HG02870 (cell line): ENCODE measurements at regions not wholly inside any gene's neighbourhood (a gene's known extent, or its start where the extent isn't known, plus 50 kb on each side); places are given as distances from the start of the nearest gene placed in this dataset.

Source experiments
- ATAC-seq: cut with Tn5 transposase; IDR thresholded peaks from one replicate; pipeline ENCODE4 v1.9.1; 2021; ENCODE audit warnings: mild to moderate bottlenecking, moderate library complexity; ENCODE audit not compliant: unreplicated experiment

- no peak for ATAC-seq
These were observed 115.5 kb downstream of the PAPOLA start for GRCh38 chr14:96617635-96618034.

DNA sequence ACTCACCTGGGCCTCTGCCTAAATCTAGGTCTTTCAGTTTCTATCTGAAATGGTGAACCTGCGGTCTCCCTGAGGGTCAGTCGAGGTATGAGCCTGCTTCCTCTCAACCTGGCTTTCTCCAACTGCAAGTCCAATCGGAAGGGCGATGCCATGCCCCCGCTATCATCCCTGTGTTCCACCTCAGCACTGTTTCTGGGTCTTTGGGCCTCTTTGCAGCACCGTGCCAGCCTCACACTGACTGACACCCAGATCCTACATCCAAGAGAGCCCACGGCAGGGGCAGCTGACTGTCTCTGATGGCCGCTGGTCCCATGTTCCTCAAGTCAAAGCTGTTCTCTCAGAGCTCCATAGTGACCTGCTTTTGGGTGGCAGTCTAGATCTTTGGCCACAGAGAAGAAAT lies 120.7 kb downstream of the PAPOLA start:
- no peak for ATAC-seq

DNA sequence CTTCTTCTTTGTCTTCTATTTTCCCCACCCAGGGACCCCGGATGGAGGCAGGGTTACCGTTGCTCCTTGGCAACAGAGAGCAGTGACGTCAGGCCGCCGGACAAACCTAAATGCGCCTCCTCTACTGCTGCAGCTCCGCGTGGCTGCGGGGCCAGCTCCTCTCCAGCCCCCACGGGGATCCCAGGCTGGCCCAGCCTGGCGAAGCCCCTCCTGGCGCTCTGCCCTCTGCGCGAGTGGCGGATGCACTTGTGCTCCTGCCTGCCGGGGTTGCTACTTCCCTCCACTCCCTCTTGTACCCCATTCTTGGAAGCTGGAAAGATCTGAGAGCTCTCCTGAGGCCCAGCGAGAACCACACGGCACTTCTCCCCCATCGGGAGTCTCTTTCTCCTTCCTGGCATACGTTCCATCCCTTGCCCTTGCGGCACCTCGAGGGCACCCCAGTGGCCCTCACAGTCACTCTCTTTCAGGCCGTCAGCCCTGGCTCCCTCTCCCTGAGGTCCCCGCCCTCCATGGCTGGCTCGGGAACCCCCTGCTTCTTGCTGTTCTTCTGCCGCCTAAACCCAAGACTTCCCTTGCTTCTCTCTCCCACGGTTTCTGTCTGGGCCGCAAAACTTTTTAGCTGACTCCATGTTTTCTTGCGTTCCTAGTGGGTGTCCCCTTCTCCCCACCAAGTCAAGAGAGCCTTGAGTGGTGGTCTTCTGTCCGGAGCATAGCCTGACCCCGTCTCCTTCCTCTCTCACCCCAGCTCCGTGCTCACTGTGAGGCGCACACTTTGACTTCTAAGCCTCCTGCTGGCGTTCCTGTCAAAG lies 121.7 kb downstream of the PAPOLA start:
- ATAC-seq = no peak

DNA sequence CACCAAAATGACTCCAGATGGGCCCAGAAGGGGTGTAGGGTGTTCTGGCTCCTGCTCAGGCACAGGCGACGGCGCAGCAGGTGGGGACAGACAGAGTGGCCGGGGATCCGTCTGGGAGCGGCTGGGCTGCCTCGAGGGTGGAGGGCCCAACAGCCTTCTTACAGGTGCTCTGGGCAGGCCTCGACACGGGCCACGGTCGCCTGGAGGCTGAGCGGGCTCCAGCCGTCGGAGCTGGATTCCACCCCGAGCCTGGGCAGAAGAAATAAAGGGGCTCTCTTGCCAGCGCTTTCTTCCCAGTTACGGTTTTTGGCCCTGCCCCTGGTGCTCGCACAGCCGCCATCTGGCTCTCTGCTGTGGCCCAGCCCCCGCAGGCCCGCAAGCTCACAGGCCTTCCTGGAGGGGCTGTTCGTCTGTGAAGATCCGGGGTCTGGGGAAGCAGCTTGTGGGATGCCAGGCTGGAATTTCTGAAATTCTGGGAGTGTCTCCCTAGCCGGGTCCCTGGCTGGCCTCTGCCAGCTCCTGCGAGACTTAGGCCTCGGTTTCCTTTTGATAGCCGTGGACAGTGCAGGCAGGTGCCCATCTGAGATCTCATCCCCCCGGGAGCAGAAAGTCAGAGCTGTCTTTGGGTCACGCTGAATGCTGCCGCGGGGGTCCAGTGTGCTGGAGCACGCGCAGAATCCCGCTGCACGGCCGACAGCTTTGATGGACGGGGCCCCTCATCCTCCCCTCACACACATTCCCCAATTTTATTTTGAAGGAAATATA lies 122.7 kb downstream of the PAPOLA start:
- no peak for ATAC-seq

GRCh38 chr14:96625426-96625985 lies 123.3 kb downstream of the PAPOLA start:
- no peak for ATAC-seq

GRCh38 chr14:96626121-96626768 lies 124.1 kb downstream of the PAPOLA start:
- no peak for ATAC-seq

DNA sequence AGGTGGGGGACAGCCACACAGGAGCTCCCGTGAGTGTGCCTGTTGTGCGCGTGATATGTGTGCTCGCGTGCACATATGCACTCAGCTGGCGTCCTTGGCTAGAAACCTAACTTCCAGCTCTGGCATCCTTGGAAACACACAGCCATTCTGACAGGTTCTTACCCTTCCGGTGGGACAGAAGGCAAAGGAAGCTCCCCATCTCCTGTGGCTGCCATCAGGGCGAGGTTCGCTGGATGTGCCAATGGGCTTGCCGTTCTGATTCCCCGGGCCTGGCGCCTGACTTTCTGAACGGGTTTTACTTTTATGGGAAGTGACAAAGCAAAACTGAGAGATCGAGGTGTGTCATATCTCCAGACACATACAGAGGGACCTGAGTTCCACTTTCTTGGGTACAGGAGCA lies 124.7 kb downstream of the PAPOLA start:
- no peak for ATAC-seq

DNA sequence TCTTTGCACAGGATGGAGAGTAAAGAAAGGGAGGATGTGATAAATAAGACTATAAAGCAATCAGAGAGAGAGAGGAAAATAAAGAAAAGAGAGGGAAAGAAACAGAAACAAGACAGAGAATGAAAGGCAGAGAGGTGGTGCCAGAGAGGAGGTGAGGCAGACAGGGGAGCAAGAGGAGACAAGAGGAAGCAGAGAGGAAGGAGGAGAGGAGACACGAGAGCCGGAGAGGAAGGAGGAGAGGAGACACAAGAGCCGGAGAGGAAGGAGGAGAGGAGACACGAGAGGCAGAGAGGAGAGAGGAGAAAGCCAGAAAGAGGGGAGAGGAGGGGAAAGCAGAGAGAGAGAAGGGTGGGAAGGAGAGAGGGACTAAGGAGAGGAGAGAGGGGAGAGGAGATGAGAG lies 125.2 kb downstream of the PAPOLA start:
- no peak for ATAC-seq

- ATAC-seq = no peak
These were observed 125.9 kb downstream of the PAPOLA start for GRCh38 chr14:96627811-96628775.

DNA sequence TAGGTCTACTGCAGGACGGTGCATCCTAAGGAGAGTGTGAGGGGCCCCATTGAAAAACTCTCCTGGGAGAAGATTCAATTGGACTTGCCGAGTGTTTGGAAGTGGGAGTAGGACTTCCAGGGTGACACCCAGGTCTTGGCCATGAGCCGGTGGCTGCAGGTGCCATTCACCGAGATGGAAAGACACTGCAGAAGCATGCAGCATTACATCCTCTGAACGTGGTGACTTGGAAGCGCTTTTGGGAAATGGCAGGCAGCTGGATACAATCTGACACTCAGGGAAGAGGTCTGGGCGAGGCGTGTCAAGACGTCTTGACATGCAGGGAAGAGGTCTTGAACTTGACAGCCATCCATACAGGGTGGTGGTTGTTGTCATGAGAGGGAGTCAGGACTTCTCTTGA lies 126.9 kb downstream of the PAPOLA start:
- ATAC-seq = no peak

DNA sequence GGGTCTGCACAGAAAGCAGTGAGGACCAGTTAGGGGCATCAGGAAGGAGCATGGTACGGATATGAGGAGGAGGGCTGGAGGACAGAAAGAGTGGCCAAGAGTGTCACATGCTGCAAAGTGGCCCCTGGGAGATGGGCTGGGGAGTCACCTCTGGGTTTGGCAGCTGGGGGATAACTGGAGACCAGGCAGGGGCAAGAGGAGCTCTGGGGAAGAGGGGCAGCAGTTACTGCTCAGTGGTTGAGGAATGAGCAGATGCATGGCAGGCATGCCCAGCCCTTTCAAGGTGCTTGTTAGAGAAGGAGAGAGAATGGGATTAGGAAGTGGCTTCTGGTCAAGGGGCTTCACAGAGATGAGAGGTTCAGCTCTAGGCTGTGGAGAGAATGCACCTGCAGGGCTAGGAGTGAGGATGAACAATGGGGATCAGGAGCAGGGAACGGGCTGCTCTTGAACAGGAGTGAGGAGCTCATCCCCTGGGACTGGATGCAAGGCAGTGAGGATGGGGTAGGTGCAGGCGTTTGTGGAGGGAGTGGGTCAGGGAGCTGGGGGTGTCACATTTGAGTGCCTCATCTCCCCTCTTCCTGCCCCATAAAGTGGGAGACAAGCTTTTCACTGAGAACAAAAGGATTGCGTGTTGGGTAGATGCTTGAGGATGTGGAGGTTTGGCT lies 127.5 kb downstream of the PAPOLA start:
- ATAC-seq = no peak

GRCh38 chr14:96630281-96630680 lies 128.1 kb downstream of the PAPOLA start:
- no peak for ATAC-seq

GRCh38 chr14:96631030-96631429 lies 128.8 kb downstream of the PAPOLA start:
- ATAC-seq = no peak

DNA sequence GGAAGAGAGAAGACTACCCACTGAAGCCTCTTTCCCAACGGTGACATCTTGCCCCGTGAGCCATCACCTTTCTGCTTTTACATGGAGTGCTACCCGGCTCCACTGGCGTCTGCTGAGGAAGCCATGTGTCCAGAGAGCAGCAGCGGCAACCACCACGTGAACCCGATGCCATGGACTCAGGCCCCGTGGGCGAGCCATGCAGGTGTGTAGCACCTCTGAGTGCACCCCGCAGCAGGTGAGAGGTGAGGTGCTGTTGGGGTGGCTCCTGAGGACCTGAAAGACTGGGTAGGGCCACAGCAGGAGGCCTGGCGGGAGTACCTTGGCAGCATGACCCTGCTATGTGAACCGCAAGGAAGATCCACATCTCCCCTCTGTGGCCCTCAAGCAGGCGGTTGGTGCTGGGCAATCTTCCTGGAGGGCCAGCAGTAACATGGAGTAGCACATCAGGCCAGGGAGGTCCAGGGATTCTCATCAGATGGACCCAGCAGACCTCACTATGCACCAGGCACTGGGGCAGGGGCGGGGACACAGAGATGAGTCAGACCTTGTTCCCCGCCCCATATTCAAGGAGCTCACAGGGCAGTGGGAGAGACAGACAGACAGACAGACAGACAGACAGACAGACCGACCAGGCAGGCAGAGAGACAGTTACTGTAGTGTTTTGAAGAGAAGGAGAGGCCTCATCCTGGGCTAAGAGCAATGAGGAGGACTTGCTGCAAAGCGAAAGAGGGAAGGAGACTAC lies 129.6 kb downstream of the PAPOLA start:
- no peak for ATAC-seq

- ATAC-seq = no peak
These were observed 130.2 kb downstream of the PAPOLA start for GRCh38 chr14:96632363-96632758.

DNA sequence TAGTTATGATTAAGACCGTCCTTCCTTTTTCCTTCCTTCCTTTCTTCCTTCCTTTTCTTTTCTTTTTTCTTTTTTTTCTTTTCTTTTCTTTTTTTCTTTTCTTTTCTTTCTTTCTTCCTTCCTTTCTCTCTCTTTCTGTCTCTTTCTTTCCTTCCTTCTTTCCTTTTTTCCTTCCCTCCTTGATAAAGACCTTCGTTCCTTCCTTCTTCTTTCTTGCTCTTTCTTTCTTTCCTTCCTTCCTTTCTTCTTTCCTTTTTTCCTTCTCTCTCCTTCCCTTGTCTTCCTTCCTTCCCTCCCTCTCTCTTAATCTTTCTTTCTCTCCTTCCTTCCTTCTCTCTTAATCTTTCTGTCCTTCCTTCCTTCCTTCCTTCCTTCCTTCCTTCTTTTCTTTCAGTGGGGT lies 130.9 kb downstream of the PAPOLA start:
- no peak for ATAC-seq

GRCh38 chr14:96634481-96634880 lies 132.3 kb downstream of the PAPOLA start:
- ATAC-seq = no peak

GRCh38 chr14:96634896-96635295 lies 132.7 kb downstream of the PAPOLA start:
- ATAC-seq = no peak

- ATAC-seq = no peak
These were observed 133.7 kb downstream of the PAPOLA start for GRCh38 chr14:96635850-96636249.
